Caco-2 (cell line): ENCODE measurements at regions not wholly inside any gene's neighbourhood (a gene's known extent, or its start where the extent isn't known, plus 50 kb on each side); places are given as distances from the start of the nearest gene placed in this dataset.

Source experiments
- BruUV-seq: library from RNA; stranded (reverse); fragments of 400-500 nt; replicated peaks from 2 replicates; lab custom pipeline; 2021; lab: Mats Ljungman, UMichigan
- CTCF ChIA-PET: fragments of 300-600 bp; sonication (Branson Sonifier 250); formaldehyde crosslinking; loops from one replicate; lab custom pipeline; 2022; ENCODE audit warnings: antibody characterized with exemption; lab: Charles Lee
- POLR2A ChIA-PET: fragments of 300-600 bp; sonication (Branson Sonifier 250); formaldehyde crosslinking; loops from one replicate; lab custom pipeline; 2022; ENCODE audit warnings: antibody characterized with exemption; lab: Charles Lee
- DNase-seq, 2 experiments: peaks; one replicate each; pipeline versions ENCODE4 v3.0.0 to v3.0.0-alpha.2; 2020 to 2022
- H3K27me3 ChIP-seq: replicated peaks from 2 replicates; pipeline ENCODE4 v1.6.0; 2011; ENCODE audit warnings: low read length; ENCODE audit not compliant: control insufficient read depth, insufficient read depth
- H3K36me3 ChIP-seq: 2 replicates; pipeline ENCODE4 v1.5.1; 2011; ENCODE audit warnings: low read length; ENCODE audit not compliant: control insufficient read depth, insufficient read depth
- H3K4me1 ChIP-seq: fragments of 250-450 bp; sonication (Bioruptor Pico); 2 replicates; pipeline ENCODE4 v1.5.1; 2020; ENCODE audit warnings: mild to moderate bottlenecking
- H3K4me3 ChIP-seq: 2 replicates; pipeline ENCODE4 v1.5.1; 2011; ENCODE audit warnings: low read depth, mild to moderate bottlenecking, control low read depth, low read length
- H3K9me3 ChIP-seq: fragments of 250-450 bp; sonication (Bioruptor Pico); 2 replicates; pipeline ENCODE4 v1.5.1; 2020; ENCODE audit warnings: mild to moderate bottlenecking, moderate library complexity
- H3K27ac Mint-ChIP-seq: one replicate; pipeline ENCODE4 v1.8.0; 2022; ENCODE audit warnings: mixed read lengths; ENCODE audit not compliant: unreplicated experiment
- H3K27me3 Mint-ChIP-seq: one replicate; pipeline ENCODE4 v1.8.0; 2022; ENCODE audit warnings: mixed read lengths; ENCODE audit not compliant: insufficient read depth, unreplicated experiment
- H3K36me3 Mint-ChIP-seq: one replicate; pipeline ENCODE4 v1.8.0; 2022; ENCODE audit warnings: mild to moderate bottlenecking, mixed read lengths; ENCODE audit not compliant: insufficient read depth, unreplicated experiment
- H3K4me1 Mint-ChIP-seq: one replicate; pipeline ENCODE4 v1.8.0; 2022; ENCODE audit warnings: low read depth, mixed read lengths; ENCODE audit not compliant: unreplicated experiment
- H3K4me3 Mint-ChIP-seq: one replicate; pipeline ENCODE4 v1.8.0; 2022; ENCODE audit warnings: mild to moderate bottlenecking, moderate library complexity, mixed read lengths; ENCODE audit not compliant: unreplicated experiment
- H3K9me3 Mint-ChIP-seq: one replicate; pipeline ENCODE4 v1.8.0; 2022; ENCODE audit warnings: mixed read lengths; ENCODE audit not compliant: unreplicated experiment
- CTCF ChIP-seq, 2 experiments: fragments of 200-600 bp in 1 of 2; IDR thresholded peaks; 1 replicate in 1 of 2; 2 replicates in 1 of 2; pipeline versions ENCODE4 v1.5.1 to v1.8.0; 2011 to 2022; ENCODE audit warnings: antibody characterized with exemption in 1 of 2, control low read depth in 1 of 2, inconsistent platforms in 1 of 2, low read depth in 1 of 2, low read length in 1 of 2, mild to moderate bottlenecking in 1 of 2, moderate library complexity in 1 of 2; ENCODE audit not compliant: insufficient read depth in 1 of 2, severe bottlenecking in 1 of 2, unreplicated experiment in 1 of 2
- intact Hi-C: fragments of 100-400 bp; cut with micrococcal nuclease; formaldehyde crosslinking; loops from one replicate; pipeline ENCODE4 v1.10.0; 2022; ENCODE audit not compliant: unreplicated experiment

DNA sequence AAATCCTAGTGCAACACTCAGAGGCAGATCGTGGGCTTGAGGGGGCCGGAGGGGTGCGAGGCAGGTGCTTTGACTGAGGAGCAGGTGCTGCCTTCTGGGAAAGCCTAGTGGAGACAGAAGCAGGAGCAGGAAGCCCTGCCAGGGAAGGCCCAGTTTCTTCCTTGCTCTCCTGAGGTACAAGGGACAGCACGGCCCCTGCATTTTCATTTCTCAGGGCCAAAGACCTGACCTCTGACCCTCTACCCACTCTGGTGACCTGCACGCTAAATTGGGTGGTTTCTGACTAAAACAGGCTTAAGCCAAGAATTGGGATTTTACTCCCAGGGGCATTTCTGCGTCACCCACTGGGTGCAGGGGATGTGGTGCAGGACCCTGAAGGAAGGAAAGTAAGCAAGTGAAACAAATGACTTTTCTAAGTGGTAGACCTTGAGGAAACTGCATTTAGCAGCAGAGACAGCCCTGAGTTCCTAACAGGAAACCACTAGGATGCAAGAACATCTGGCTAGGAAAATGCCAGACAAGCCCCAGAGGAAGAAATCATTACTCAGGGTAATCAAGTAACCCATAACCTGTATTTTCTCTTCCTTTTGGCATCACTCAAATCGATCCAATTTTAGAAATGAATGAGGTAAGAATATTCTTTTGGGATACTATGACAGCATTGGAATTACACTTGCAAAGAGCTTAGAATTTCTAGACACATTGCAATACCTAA lies 141.7 kb downstream of the CD164 start:
- POLR2A ChIA-PET = no interaction called here
- intact Hi-C loops = no loop called here
- H3K4me3 ChIP-seq = no peak overlapping the region
- no peaks in the 10 kb centered on the region for H3K27me3 Mint-ChIP-seq
- no peak for TF ChIP-seq CTCF (IDR thresholded peaks at IDR 0.05; ENCODE audit: insufficient read depth in 1 of 2, low read depth in 1 of 2, low read length in 1 of 2, severe bottlenecking in 1 of 2, unreplicated experiment in 1 of 2)
- H3K4me1 Mint-ChIP-seq = no peaks in the 10 kb centered on the region
- CTCF ChIA-PET = no interaction called here
- H3K27me3 ChIP-seq = no peaks in the 10 kb centered on the region; the same call in 1 of the 2 replicates
- H3K27ac Mint-ChIP-seq = no peak overlapping the region
- H3K36me3 Mint-ChIP-seq = no peaks in the 10 kb centered on the region
- peaks cover 11% of the 10 kb centered on the region for H3K9me3 Mint-ChIP-seq
- no TSS peak for BruUV-seq
- no peak for DNase-seq
- no peaks in the 10 kb centered on the region for H3K4me1 ChIP-seq
- no peak overlapping the region for H3K4me3 Mint-ChIP-seq
- no peaks in the 10 kb centered on the region for H3K36me3 ChIP-seq
- H3K9me3 ChIP-seq = no peaks in the 10 kb centered on the region

DNA sequence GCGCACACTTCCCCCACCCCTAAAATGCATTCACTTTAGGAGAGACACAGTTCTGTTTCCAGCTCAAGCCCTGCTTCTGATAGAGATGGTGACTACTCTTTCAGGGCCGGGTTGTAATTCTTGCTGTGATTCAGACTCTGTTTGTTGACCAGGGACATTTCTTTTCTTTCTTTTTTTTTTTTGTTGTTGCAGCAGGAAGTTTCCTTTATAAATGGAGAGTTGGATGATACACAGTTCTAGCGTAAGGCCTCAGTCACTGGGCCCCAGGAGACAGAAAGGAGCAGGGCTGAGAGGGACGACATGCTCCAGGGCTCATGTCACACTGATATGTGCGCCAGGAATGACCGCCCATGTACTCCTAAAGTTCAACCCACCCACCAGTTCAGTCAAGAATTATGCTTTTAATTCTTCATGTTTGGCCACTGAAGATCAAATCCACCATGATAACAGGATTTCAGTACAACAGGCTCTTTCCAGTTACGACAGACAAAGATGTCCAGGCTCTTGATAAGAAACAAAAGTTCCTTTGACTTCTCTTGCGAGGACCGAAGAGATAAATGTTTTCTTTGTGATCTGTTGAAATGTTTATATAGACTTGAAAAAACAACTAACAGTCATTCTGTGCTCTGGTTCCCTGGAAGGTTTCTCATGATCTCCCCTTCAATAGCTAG lies 142.5 kb downstream of the CD164 start:
- no peaks in the 10 kb centered on the region for H3K27me3 Mint-ChIP-seq
- H3K4me1 ChIP-seq = no peaks in the 10 kb centered on the region
- ChIA-PET CTCF (no interaction called here), POLR2A (no interaction called here)
- no peak for TF ChIP-seq CTCF (IDR thresholded peaks at IDR 0.05; ENCODE audit: insufficient read depth in 1 of 2, low read depth in 1 of 2, low read length in 1 of 2, severe bottlenecking in 1 of 2, unreplicated experiment in 1 of 2)
- no peaks in the 10 kb centered on the region; the same call in 1 of the 2 replicates for H3K27me3 ChIP-seq
- no peaks in the 10 kb centered on the region for H3K36me3 ChIP-seq
- H3K9me3 Mint-ChIP-seq = peaks cover 11% of the 10 kb centered on the region
- H3K4me3 ChIP-seq = no peak overlapping the region
- BruUV-seq = no TSS peak
- no peak overlapping the region for H3K27ac Mint-ChIP-seq
- intact Hi-C loops = no loop called here
- no peak for DNase-seq
- H3K4me3 Mint-ChIP-seq = no peak overlapping the region
- no peaks in the 10 kb centered on the region for H3K4me1 Mint-ChIP-seq
- H3K9me3 ChIP-seq = no peaks in the 10 kb centered on the region
- H3K36me3 Mint-ChIP-seq = no peaks in the 10 kb centered on the region

DNA sequence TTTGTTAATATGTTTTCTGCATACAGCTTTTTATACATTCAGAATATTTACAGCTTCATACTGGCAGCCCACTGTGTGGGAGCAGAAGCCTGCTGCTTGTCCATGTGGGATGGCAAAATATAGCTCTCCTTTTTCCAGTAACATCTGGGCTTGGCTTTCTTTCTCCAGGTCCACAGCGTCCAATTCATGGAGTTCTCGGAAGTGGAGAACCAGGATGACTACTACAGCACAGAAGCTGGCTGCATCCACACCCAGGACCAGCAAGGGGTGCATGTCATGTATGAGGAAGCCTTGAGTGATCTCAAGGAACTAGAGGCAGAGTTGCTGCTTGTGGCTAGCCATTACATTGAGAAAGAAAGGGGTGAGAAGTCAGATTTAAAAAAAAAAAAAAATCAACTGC lies 143.1 kb downstream of the CD164 start:
- POLR2A ChIA-PET = no interaction called here

More for the DNA sequence above, 143.1 kb downstream of the CD164 start:
- H3K4me3 ChIP-seq = no peak overlapping the region
- H3K4me3 Mint-ChIP-seq = no peak overlapping the region
- no peaks in the 10 kb centered on the region for H3K36me3 Mint-ChIP-seq
- H3K9me3 Mint-ChIP-seq = peaks cover 11% of the 10 kb centered on the region
- intact Hi-C loops = no loop called here
- H3K9me3 ChIP-seq = no peaks in the 10 kb centered on the region
- DNase-seq = no peak
- H3K4me1 Mint-ChIP-seq = no peaks in the 10 kb centered on the region
- BruUV-seq = no TSS peak
- H3K27ac Mint-ChIP-seq = no peak overlapping the region
- H3K27me3 Mint-ChIP-seq = no peaks in the 10 kb centered on the region
- H3K36me3 ChIP-seq = no peaks in the 10 kb centered on the region
- no peaks in the 10 kb centered on the region for H3K4me1 ChIP-seq
- CTCF ChIA-PET = no interaction called here
- TF ChIP-seq CTCF (IDR thresholded peaks at IDR 0.05; ENCODE audit: insufficient read depth in 1 of 2, low read depth in 1 of 2, low read length in 1 of 2, severe bottlenecking in 1 of 2, unreplicated experiment in 1 of 2) = no peak
- H3K27me3 ChIP-seq = no peaks in the 10 kb centered on the region
